ENCODE measurements at regions not wholly inside any gene's neighbourhood (a gene's known extent, or its start where the extent isn't known, plus 50 kb on each side); places are given as distances from the start of the nearest gene placed in this dataset.

- DNase-seq, result no peak
- H3K4me3 Mint-ChIP-seq, result no peak overlapping the region
These were observed 145.5 kb upstream of the PELI1 start for GRCh38 chr2:64289737-64290136.

GRCh38 chr2:64291181-64291580 lies 147.0 kb upstream of the PELI1 start:
- H3K4me3 Mint-ChIP-seq, result no peak overlapping the region
- H3K27ac Mint-ChIP-seq, result no peak overlapping the region
- H3K4me1 Mint-ChIP-seq, result no peaks in the 10 kb centered on the region
- peaks cover 30% of the 10 kb centered on the region for H3K27me3 Mint-ChIP-seq
- CTCF ChIA-PET, result no interaction called here
- no peaks in the 10 kb centered on the region for H3K9me3 Mint-ChIP-seq
- no peaks in the 10 kb centered on the region for H3K36me3 Mint-ChIP-seq
- DNase-seq, result no peak

More at GRCh38 chr2:64289737-64290136, 145.5 kb upstream of the PELI1 start:
- no peaks in the 10 kb centered on the region for H3K36me3 Mint-ChIP-seq
- peaks cover 22% of the 10 kb centered on the region for H3K27me3 Mint-ChIP-seq
- H3K27ac Mint-ChIP-seq, result no peak overlapping the region
- no peaks in the 10 kb centered on the region for H3K4me1 Mint-ChIP-seq
- H3K9me3 Mint-ChIP-seq, result no peaks in the 10 kb centered on the region
- CTCF ChIA-PET, result no interaction called here

- Mint-ChIP-seq H3K36me3 (no peaks in the 10 kb centered on the region), H3K4me1 (peaks cover 3% of the 10 kb centered on the region), H3K4me3 (no peak overlapping the region), H3K9me3 (no peaks in the 10 kb centered on the region), H3K27me3 (peaks cover 28% of the 10 kb centered on the region), H3K27ac (no peak overlapping the region)
- DNase-seq, result no peak
- CTCF ChIA-PET, result interaction anchor here (0.7 to 1.3 kb wide), 4 partner anchors 9 to 246 kb away, joined by 3 to 6 read pairs (median 3); no protein-coding TSS in a partner anchor
These were observed 151.3 kb upstream of the PELI1 start for GRCh38 chr2:64295326-64296139.

GRCh38 chr2:64296140-64296480 lies 151.9 kb upstream of the PELI1 start:
- no peaks in the 10 kb centered on the region for H3K9me3 Mint-ChIP-seq
- CTCF ChIA-PET, result interaction anchor here (0.7 to 1.3 kb wide), 3 partner anchors 12 to 247 kb away, joined by 3 to 6 read pairs (median 3); no protein-coding TSS in a partner anchor
- H3K4me1 Mint-ChIP-seq, result peaks cover 3% of the 10 kb centered on the region
- peaks cover 31% of the 10 kb centered on the region for H3K27me3 Mint-ChIP-seq
- no peak overlapping the region for H3K27ac Mint-ChIP-seq
- no peak overlapping the region for H3K4me3 Mint-ChIP-seq
- no peaks in the 10 kb centered on the region for H3K36me3 Mint-ChIP-seq
- no peak for DNase-seq

- Mint-ChIP-seq H3K36me3 (no peaks in the 10 kb centered on the region), H3K4me3 (no peak overlapping the region), H3K9me3 (no peaks in the 10 kb centered on the region), H3K27ac (no peak overlapping the region), H3K4me1 (peaks cover 3% of the 10 kb centered on the region), H3K27me3 (peaks cover 32% of the 10 kb centered on the region)
- no peak for DNase-seq
- CTCF ChIA-PET, result interaction anchor here (1.3 kb wide), 1 partner anchor 247 kb away, joined by 6 read pairs; no protein-coding TSS in a partner anchor
These were observed 152.6 kb upstream of the PELI1 start for GRCh38 chr2:64296695-64297346.

- CTCF ChIA-PET, result interaction anchor here (0.5 to 0.9 kb wide), 3 partner anchors 14 to 432 kb away, joined by 3 read pairs; no protein-coding TSS in a partner anchor
- Mint-ChIP-seq H3K4me1 (peaks cover 3% of the 10 kb centered on the region), H3K36me3 (no peaks in the 10 kb centered on the region), H3K9me3 (no peaks in the 10 kb centered on the region), H3K27me3 (peaks cover 32% of the 10 kb centered on the region), H3K27ac (no peak overlapping the region), H3K4me3 (no peak overlapping the region)
- DNase-seq, result no peak
These were observed 153.9 kb upstream of the PELI1 start for GRCh38 chr2:64298161-64298560.

GRCh38 chr2:64300066-64300465 lies 153.9 kb upstream of the LGALSL start:
- Mint-ChIP-seq H3K4me1 (peaks cover 3% of the 10 kb centered on the region), H3K27me3 (peaks cover 26% of the 10 kb centered on the region), H3K4me3 (no peak overlapping the region), H3K27ac (no peak overlapping the region), H3K36me3 (no peaks in the 10 kb centered on the region), H3K9me3 (no peaks in the 10 kb centered on the region)
- DNase-seq, result no peak
- CTCF ChIA-PET, result no interaction called here

GRCh38 chr2:64303250-64303649 lies 150.7 kb upstream of the LGALSL start:
- Mint-ChIP-seq H3K27ac (no peak overlapping the region), H3K9me3 (peaks cover 5% of the 10 kb centered on the region), H3K36me3 (peaks cover 3% of the 10 kb centered on the region), H3K4me3 (no peak overlapping the region), H3K27me3 (peaks cover 17% of the 10 kb centered on the region), H3K4me1 (peaks cover under 1% of the 10 kb centered on the region)
- DNase-seq, result no peak
- CTCF ChIA-PET, result no interaction called here

- CTCF ChIA-PET, result no interaction called here
- Mint-ChIP-seq H3K36me3 (peaks cover 3% of the 10 kb centered on the region), H3K4me1 (no peaks in the 10 kb centered on the region), H3K9me3 (peaks cover 5% of the 10 kb centered on the region), H3K4me3 (no peak overlapping the region), H3K27ac (no peak overlapping the region), H3K27me3 (peaks cover 26% of the 10 kb centered on the region)
- DNase-seq, result no peak
These were observed 146.5 kb upstream of the LGALSL start for GRCh38 chr2:64307421-64307820.

GRCh38 chr2:64311191-64311910 lies 142.6 kb upstream of the LGALSL start:
- H3K27ac Mint-ChIP-seq, result no peak overlapping the region
- CTCF ChIA-PET, result interaction anchor here (0.7 to 2.1 kb wide), 5 partner anchors 13 to 185 kb away, joined by 3 to 9 read pairs (median 3); no protein-coding TSS in a partner anchor

GRCh38 chr2:64311948-64312621 lies 141.9 kb upstream of the LGALSL start:
- Mint-ChIP-seq H3K36me3 (no peaks in the 10 kb centered on the region), H3K4me3 (no peak overlapping the region), H3K4me1 (no peaks in the 10 kb centered on the region), H3K27me3 (peaks cover 53% of the 10 kb centered on the region), H3K27ac (no peak overlapping the region), H3K9me3 (no peaks in the 10 kb centered on the region)
- DNase-seq, result no peak
- CTCF ChIA-PET, result interaction anchor here (0.7 to 2.1 kb wide), 6 partner anchors 14 to 255 kb away, joined by 3 to 9 read pairs (median 3); no protein-coding TSS in a partner anchor

More at GRCh38 chr2:64311191-64311910, 142.6 kb upstream of the LGALSL start:
- Mint-ChIP-seq H3K4me1 (no peaks in the 10 kb centered on the region), H3K4me3 (no peak overlapping the region), H3K27me3 (peaks cover 52% of the 10 kb centered on the region), H3K9me3 (no peaks in the 10 kb centered on the region), H3K36me3 (no peaks in the 10 kb centered on the region)
- DNase-seq, result no peak

GRCh38 chr2:64312622-64313397 lies 141.2 kb upstream of the LGALSL start:
- DNase-seq, result no peak
- no peaks in the 10 kb centered on the region for H3K9me3 Mint-ChIP-seq
- H3K27me3 Mint-ChIP-seq, result peaks cover 49% of the 10 kb centered on the region
- H3K4me3 Mint-ChIP-seq, result no peak overlapping the region
- no peak overlapping the region for H3K27ac Mint-ChIP-seq
- H3K4me1 Mint-ChIP-seq, result no peaks in the 10 kb centered on the region
- no peaks in the 10 kb centered on the region for H3K36me3 Mint-ChIP-seq
- CTCF ChIA-PET, result interaction anchor here (0.7 to 2.1 kb wide), 5 partner anchors 15 to 256 kb away, joined by 3 to 9 read pairs (median 3); no protein-coding TSS in a partner anchor

- Mint-ChIP-seq H3K4me3 (no peak overlapping the region), H3K9me3 (no peaks in the 10 kb centered on the region), H3K27me3 (peaks cover 45% of the 10 kb centered on the region), H3K36me3 (no peaks in the 10 kb centered on the region), H3K4me1 (no peaks in the 10 kb centered on the region), H3K27ac (no peak overlapping the region)
- DNase-seq, result no peak
- CTCF ChIA-PET, result interaction anchor here (2.1 kb wide), 1 partner anchor 14 kb away, joined by 9 read pairs; no protein-coding TSS in a partner anchor
These were observed 140.6 kb upstream of the LGALSL start for GRCh38 chr2:64313398-64313723.
